Progenitor cell of endocrine pancreas (in vitro differentiated cells): ENCODE measurements at regions not wholly inside any gene's neighbourhood (a gene's known extent, or its start where the extent isn't known, plus 50 kb on each side); places are given as distances from the start of the nearest gene placed in this dataset.

ENCODE experiments used
- DNase-seq: peaks from one replicate; pipeline ENCODE4 v3.0.0; 2021; ENCODE audit warnings: low spot score; ENCODE audit not compliant: unreplicated experiment
- H3K27ac Mint-ChIP-seq: 2 replicates; pipeline ENCODE4 v1.8.0; 2021; ENCODE audit warnings: mild to moderate bottlenecking, moderate library complexity, mixed read lengths
- H3K27me3 Mint-ChIP-seq: 2 replicates; pipeline ENCODE4 v1.8.0; 2021; ENCODE audit warnings: mixed read lengths
- H3K36me3 Mint-ChIP-seq: 2 replicates; pipeline ENCODE4 v1.8.0; 2022; ENCODE audit warnings: mixed read lengths; ENCODE audit not compliant: insufficient read depth
- H3K4me1 Mint-ChIP-seq: 2 replicates; pipeline ENCODE4 v1.8.0; 2021; ENCODE audit warnings: low read depth, mixed read lengths
- H3K4me3 Mint-ChIP-seq: 2 replicates; pipeline ENCODE4 v1.8.0; 2021; ENCODE audit warnings: low read depth, mild to moderate bottlenecking, moderate library complexity, mixed read lengths
- H3K9me3 Mint-ChIP-seq: 2 replicates; pipeline ENCODE4 v1.8.0; 2021; ENCODE audit warnings: low read depth, mixed read lengths
- CTCF ChIP-seq: fragments of 200-600 bp; sonication (generic); IDR thresholded peaks from one replicate; pipeline ENCODE4 v1.5.0; 2021; ENCODE audit warnings: antibody characterized with exemption, mild to moderate bottlenecking; ENCODE audit not compliant: unreplicated experiment

GRCh38 chr4:96317891-96318290 lies 478.0 kb downstream of the PDHA2 start:
- Mint-ChIP-seq H3K9me3 (no peaks in the 10 kb centered on the region), H3K27ac (no peak overlapping the region), H3K4me3 (no peak overlapping the region), H3K36me3 (no peaks in the 10 kb centered on the region), H3K27me3 (no peaks in the 10 kb centered on the region), H3K4me1 (peaks cover 13% of the 10 kb centered on the region)
- no peak for TF ChIP-seq CTCF
- DNase-seq: no peak

GRCh38 chr4:96326846-96327245 lies 487.0 kb downstream of the PDHA2 start:
- Mint-ChIP-seq H3K27me3 (no peaks in the 10 kb centered on the region), H3K4me1 (no peaks in the 10 kb centered on the region), H3K4me3 (no peak overlapping the region), H3K9me3 (peaks cover 26% of the 10 kb centered on the region), H3K36me3 (no peaks in the 10 kb centered on the region), H3K27ac (no peak overlapping the region)
- no peak for TF ChIP-seq CTCF
- no peak for DNase-seq

GRCh38 chr4:96342196-96342595 lies 502.3 kb downstream of the PDHA2 start:
- H3K27ac Mint-ChIP-seq: no peak overlapping the region

GRCh38 chr4:96342790-96343455 lies 503.0 kb downstream of the PDHA2 start:
- peaks cover 11% of the 10 kb centered on the region for H3K9me3 Mint-ChIP-seq
- no peaks in the 10 kb centered on the region for H3K36me3 Mint-ChIP-seq
- DNase-seq: no peak
- TF ChIP-seq CTCF: no peak
- no peaks in the 10 kb centered on the region for H3K4me1 Mint-ChIP-seq
- no peak overlapping the region for H3K4me3 Mint-ChIP-seq
- H3K27me3 Mint-ChIP-seq: no peaks in the 10 kb centered on the region
- H3K27ac Mint-ChIP-seq: no peak overlapping the region

More at GRCh38 chr4:96342196-96342595, 502.3 kb downstream of the PDHA2 start:
- H3K36me3 Mint-ChIP-seq: no peaks in the 10 kb centered on the region
- H3K4me1 Mint-ChIP-seq: no peaks in the 10 kb centered on the region
- H3K4me3 Mint-ChIP-seq: no peak overlapping the region
- no peak for DNase-seq
- H3K9me3 Mint-ChIP-seq: peaks cover 11% of the 10 kb centered on the region
- TF ChIP-seq CTCF: no peak
- no peaks in the 10 kb centered on the region for H3K27me3 Mint-ChIP-seq

GRCh38 chr4:96343836-96344235 lies 503.9 kb downstream of the PDHA2 start:
- H3K36me3 Mint-ChIP-seq: no peaks in the 10 kb centered on the region
- H3K27ac Mint-ChIP-seq: no peak overlapping the region
- H3K4me1 Mint-ChIP-seq: no peaks in the 10 kb centered on the region
- DNase-seq: no peak
- no peak overlapping the region for H3K4me3 Mint-ChIP-seq
- H3K9me3 Mint-ChIP-seq: peaks cover 13% of the 10 kb centered on the region
- no peak for TF ChIP-seq CTCF
- no peaks in the 10 kb centered on the region for H3K27me3 Mint-ChIP-seq
